Erythroblast (primary cell): ENCODE measurements at regions not wholly inside any gene's neighbourhood (a gene's known extent, or its start where the extent isn't known, plus 50 kb on each side); places are given as distances from the start of the nearest gene placed in this dataset.

Experiments
- GATA1 ChIP-seq: IDR thresholded peaks from 2 replicates; pipeline ENCODE4 v1.6.1; 2011; ENCODE audit warnings: low read depth, mild to moderate bottlenecking, control low read depth, low read length, moderate library complexity
- POLR2A ChIP-seq: IDR thresholded peaks from 2 replicates; pipeline ENCODE4 v1.6.1; 2011; ENCODE audit warnings: mild to moderate bottlenecking, low read length

DNA sequence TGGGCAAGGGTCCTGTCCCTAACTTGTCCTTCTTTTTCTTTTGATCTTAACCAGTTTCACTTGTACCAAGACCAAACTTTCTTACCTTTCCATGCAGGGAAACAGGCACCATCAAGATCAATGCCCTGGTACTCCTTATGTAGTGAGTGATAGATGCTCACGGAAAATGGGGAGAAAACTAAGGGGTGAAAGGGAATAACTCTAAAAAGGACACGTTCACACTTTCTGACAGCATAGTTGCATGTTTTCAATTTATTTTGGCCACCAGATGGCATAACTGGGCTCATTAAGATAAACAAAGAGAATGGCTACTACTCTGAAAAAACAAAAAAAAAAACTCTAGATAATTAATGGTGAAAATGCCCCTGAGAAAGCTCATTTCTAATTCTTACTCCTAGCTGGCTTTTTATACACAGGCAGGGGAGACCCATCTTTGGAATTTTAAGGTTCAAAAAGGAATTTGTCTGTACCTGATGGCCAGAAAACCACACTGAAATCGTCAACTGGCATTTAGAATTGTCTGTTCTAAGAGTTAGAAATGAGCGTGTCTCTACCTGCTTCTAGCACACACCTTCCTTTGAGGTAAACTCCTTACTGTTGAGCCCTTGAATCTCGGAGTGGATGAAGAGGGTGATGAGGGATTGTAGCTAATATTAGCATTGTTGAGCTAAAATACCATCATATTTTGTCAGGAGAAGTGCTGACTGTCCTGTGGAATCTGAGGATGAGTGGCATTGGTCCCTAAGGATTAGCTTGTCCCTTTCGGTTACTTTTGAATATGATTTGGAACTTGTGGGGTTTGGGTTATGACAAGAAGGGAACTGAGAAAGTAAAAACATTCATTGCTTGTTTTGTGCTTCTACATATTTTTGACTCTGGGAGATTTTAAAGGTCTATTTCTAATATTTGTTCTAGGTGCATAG, 62.2 kb upstream of the DDR1 start:
- TF ChIP-seq POLR2A (no peak), GATA1 (no peak)
